GM12878 (cell line): ENCODE measurements at regions not wholly inside any gene's neighbourhood (a gene's known extent, or its start where the extent isn't known, plus 50 kb on each side); places are given as distances from the start of the nearest gene placed in this dataset.
A peak's percentile ranks its signal among the peaks of the same experiment; 100 is the strongest.

ENCODE experiments used
- BACH1 ChIP-seq: fragments of 450-650 bp; IDR thresholded peaks from 2 replicates; pipeline ENCODE4 v1.6.1; 2017; ENCODE audit warnings: mild to moderate bottlenecking, borderline replicate concordance
- BCL11A ChIP-seq: IDR thresholded peaks from 2 replicates; pipeline ENCODE4 v1.6.1; 2011; ENCODE audit warnings: low read depth, low read length
- DPF2 ChIP-seq: fragments of 450-650 bp; IDR thresholded peaks from 2 replicates; pipeline ENCODE4 v1.6.1; 2017; ENCODE audit warnings: mild to moderate bottlenecking
- IKZF2 ChIP-seq, 2 experiments: fragments of 450-650 bp; IDR thresholded peaks; 2 replicates each; pipeline ENCODE4 v1.6.1; 2017; ENCODE audit warnings: mild to moderate bottlenecking in 2 of 2, moderate library complexity in 2 of 2
- JUNB ChIP-seq: IDR thresholded peaks from 2 replicates; pipeline ENCODE4 v1.6.1; 2016; ENCODE audit warnings: antibody characterized with exemption, mild to moderate bottlenecking
- MEF2A ChIP-seq: IDR thresholded peaks from 2 replicates; pipeline ENCODE4 v1.6.1; 2011; ENCODE audit warnings: low read depth, mild to moderate bottlenecking, low read length, moderate library complexity; ENCODE audit not compliant: insufficient read depth
- MTA2 ChIP-seq: fragments of 450-650 bp; IDR thresholded peaks from 2 replicates; pipeline ENCODE4 v1.6.1; 2016; ENCODE audit warnings: low read depth, mild to moderate bottlenecking, moderate library complexity
- MTA3 ChIP-seq: IDR thresholded peaks from 2 replicates; pipeline ENCODE4 v1.6.1; 2012; ENCODE audit warnings: low read length, inconsistent platforms, borderline replicate concordance
- NFYA ChIP-seq: IDR thresholded peaks from 2 replicates; pipeline ENCODE4 v1.6.1; 2011; ENCODE audit warnings: low read depth, mild to moderate bottlenecking, low read length, improper control_type of control experiment, borderline replicate concordance
- NFYB ChIP-seq: IDR thresholded peaks from 2 replicates; pipeline ENCODE4 v1.6.1; 2011; ENCODE audit warnings: low read depth, mild to moderate bottlenecking, low read length, improper control_type of control experiment, moderate library complexity; ENCODE audit not compliant: insufficient read depth
- NRF1 ChIP-seq: conservative IDR thresholded peaks from 2 replicates; pipeline ENCODE4 v1.6.1; 2011; ENCODE audit warnings: mild to moderate bottlenecking, low read depth, low read length, improper control_type of control experiment
- PAX5 ChIP-seq: IDR thresholded peaks from 2 replicates; pipeline ENCODE4 v1.6.1; 2011; ENCODE audit warnings: low read depth, low read length, borderline replicate concordance
- RFX5 ChIP-seq: IDR thresholded peaks from 2 replicates; pipeline ENCODE4 v1.6.1; 2011; ENCODE audit warnings: low read depth, low read length, improper control_type of control experiment
- RUNX3 ChIP-seq: IDR thresholded peaks from 2 replicates; pipeline ENCODE4 v1.6.1; 2012; ENCODE audit warnings: low read length, inconsistent platforms
- SMAD1 ChIP-seq: fragments of 450-650 bp; IDR thresholded peaks from 2 replicates; pipeline ENCODE4 v1.6.1; 2018; ENCODE audit warnings: mild to moderate bottlenecking, low read depth; ENCODE audit not compliant: partially characterized antibody
- SMC3 ChIP-seq: IDR thresholded peaks from 2 replicates; pipeline ENCODE4 v1.6.1; 2011; ENCODE audit warnings: low read length, improper control_type of control experiment, borderline replicate concordance
- SUZ12 ChIP-seq: fragments of 200-600 bp; sonication (generic); IDR thresholded peaks from one replicate; pipeline ENCODE4 v1.6.1; 2018; ENCODE audit warnings: antibody characterized with exemption, mild to moderate bottlenecking; ENCODE audit not compliant: unreplicated experiment
- TCF7 ChIP-seq: IDR thresholded peaks from 2 replicates; pipeline ENCODE4 v1.6.1; 2014; ENCODE audit warnings: antibody characterized with exemption, borderline replicate concordance
- ZBED1 ChIP-seq: IDR thresholded peaks from 2 replicates; pipeline ENCODE4 v1.6.1; 2016; ENCODE audit warnings: borderline replicate concordance
- TF ChIP-seq, protein P1 (sequence below): fragments of 450-650 bp; IDR thresholded peaks from 2 replicates; pipeline ENCODE4 v1.6.1; 2016; ENCODE audit warnings: mild to moderate bottlenecking
- TF ChIP-seq, protein P2 (sequence below): fragments of 450-650 bp; IDR thresholded peaks from 2 replicates; pipeline ENCODE4 v1.6.1; 2017; ENCODE audit warnings: mild to moderate bottlenecking
- TF ChIP-seq, protein P3 (sequence below): fragments of 450-650 bp; IDR thresholded peaks from 2 replicates; pipeline ENCODE4 v1.6.1; 2017; ENCODE audit warnings: borderline replicate concordance
- TF ChIP-seq, protein P4 (sequence below): IDR thresholded peaks from 2 replicates; pipeline ENCODE4 v1.6.1; 2012; ENCODE audit warnings: low read depth, low read length, improper control_type of control experiment
- TF ChIP-seq, protein P5 (sequence below): IDR thresholded peaks from 2 replicates; pipeline ENCODE4 v1.6.1; 2012; ENCODE audit warnings: low read depth, low read length, improper control_type of control experiment
- TF ChIP-seq, protein P6 (sequence below): IDR thresholded peaks from 2 replicates; pipeline ENCODE4 v1.6.1; 2012; ENCODE audit warnings: low read length, inconsistent platforms

DNA sequence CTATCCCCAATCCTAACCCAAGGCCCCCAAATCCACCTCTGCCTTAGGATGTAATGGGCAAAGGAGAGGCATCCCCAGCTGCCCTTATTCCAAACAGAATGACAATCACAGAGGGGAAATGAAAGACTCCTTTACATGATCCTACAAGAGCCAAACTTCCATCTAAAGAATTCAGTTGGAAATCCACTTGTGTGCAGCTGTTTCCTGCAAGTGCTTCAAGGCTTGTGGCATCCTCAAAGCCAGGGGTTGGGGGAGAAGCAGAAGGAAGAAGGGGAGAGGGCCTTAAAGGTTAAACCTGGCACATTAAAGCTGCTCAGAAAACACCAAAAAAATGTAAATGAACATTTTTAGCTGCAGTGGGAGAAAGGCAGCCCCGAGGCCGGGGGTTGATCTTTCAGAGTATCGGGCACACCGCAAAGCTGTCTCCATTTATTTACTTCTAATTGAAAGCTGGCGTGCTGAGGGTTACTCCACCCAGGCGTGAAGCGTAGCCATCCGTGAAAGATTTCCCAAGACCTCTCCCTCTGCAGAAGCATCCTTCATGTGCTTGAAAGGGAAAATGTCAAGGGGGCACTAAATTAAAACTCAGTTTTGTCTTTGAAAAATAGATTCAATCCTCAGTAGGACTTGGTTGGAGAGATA, 217.8 kb downstream of the SHQ1 start (continued):
- TF ChIP-seq, protein P1, sequence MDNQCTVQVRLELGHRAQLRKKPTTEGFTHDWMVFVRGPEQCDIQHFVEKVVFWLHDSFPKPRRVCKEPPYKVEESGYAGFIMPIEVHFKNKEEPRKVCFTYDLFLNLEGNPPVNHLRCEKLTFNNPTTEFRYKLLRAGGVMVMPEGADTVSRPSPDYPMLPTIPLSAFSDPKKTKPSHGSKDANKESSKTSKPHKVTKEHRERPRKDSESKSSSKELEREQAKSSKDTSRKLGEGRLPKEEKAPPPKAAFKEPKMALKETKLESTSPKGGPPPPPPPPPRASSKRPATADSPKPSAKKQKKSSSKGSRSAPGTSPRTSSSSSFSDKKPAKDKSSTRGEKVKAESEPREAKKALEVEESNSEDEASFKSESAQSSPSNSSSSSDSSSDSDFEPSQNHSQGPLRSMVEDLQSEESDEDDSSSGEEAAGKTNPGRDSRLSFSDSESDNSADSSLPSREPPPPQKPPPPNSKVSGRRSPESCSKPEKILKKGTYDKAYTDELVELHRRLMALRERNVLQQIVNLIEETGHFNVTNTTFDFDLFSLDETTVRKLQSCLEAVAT: no peak
- TF ChIP-seq, protein P2, sequence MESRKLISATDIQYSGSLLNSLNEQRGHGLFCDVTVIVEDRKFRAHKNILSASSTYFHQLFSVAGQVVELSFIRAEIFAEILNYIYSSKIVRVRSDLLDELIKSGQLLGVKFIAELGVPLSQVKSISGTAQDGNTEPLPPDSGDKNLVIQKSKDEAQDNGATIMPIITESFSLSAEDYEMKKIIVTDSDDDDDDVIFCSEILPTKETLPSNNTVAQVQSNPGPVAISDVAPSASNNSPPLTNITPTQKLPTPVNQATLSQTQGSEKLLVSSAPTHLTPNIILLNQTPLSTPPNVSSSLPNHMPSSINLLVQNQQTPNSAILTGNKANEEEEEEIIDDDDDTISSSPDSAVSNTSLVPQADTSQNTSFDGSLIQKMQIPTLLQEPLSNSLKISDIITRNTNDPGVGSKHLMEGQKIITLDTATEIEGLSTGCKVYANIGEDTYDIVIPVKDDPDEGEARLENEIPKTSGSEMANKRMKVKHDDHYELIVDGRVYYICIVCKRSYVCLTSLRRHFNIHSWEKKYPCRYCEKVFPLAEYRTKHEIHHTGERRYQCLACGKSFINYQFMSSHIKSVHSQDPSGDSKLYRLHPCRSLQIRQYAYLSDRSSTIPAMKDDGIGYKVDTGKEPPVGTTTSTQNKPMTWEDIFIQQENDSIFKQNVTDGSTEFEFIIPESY: no peak
- TF ChIP-seq, protein P3, sequence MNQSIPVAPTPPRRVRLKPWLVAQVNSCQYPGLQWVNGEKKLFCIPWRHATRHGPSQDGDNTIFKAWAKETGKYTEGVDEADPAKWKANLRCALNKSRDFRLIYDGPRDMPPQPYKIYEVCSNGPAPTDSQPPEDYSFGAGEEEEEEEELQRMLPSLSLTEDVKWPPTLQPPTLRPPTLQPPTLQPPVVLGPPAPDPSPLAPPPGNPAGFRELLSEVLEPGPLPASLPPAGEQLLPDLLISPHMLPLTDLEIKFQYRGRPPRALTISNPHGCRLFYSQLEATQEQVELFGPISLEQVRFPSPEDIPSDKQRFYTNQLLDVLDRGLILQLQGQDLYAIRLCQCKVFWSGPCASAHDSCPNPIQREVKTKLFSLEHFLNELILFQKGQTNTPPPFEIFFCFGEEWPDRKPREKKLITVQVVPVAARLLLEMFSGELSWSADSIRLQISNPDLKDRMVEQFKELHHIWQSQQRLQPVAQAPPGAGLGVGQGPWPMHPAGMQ: no peak
- TF ChIP-seq SMAD1: no peak
- TF ChIP-seq IKZF2 (IDR thresholded peaks at IDR 0.05): 0 out of 4 replicates have a peak, but pooled peaks of 1 of the 2 experiments have one; percentile 28
- TF ChIP-seq RUNX3: peak; percentile 62; the same call in 1 of the 2 replicates
- TF ChIP-seq, protein P4, sequence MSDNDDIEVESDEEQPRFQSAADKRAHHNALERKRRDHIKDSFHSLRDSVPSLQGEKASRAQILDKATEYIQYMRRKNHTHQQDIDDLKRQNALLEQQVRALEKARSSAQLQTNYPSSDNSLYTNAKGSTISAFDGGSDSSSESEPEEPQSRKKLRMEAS: no peak
- TF ChIP-seq MTA3: no peak
- TF ChIP-seq, protein P5, sequence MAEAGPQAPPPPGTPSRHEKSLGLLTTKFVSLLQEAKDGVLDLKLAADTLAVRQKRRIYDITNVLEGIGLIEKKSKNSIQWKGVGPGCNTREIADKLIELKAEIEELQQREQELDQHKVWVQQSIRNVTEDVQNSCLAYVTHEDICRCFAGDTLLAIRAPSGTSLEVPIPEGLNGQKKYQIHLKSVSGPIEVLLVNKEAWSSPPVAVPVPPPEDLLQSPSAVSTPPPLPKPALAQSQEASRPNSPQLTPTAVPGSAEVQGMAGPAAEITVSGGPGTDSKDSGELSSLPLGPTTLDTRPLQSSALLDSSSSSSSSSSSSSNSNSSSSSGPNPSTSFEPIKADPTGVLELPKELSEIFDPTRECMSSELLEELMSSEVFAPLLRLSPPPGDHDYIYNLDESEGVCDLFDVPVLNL: no peak
- TF ChIP-seq ZBED1: no peak
- no peak for TF ChIP-seq TCF7
- no peak for TF ChIP-seq DPF2
- TF ChIP-seq JUNB: no peak
- TF ChIP-seq NFYB: no peak
- TF ChIP-seq RFX5: no peak
- peak; percentile 18; the same call in 1 of the 2 replicates for TF ChIP-seq MTA2
- no peak for TF ChIP-seq BACH1
- no peak for TF ChIP-seq NRF1
- TF ChIP-seq MEF2A: no peak
- TF ChIP-seq SMC3: no peak
- no peak for TF ChIP-seq NFYA
- peak; percentile 90 for TF ChIP-seq PAX5
- TF ChIP-seq SUZ12: no peak
- peak; percentile 31; the same call in 1 of the 2 replicates for TF ChIP-seq BCL11A
- TF ChIP-seq, protein P6, sequence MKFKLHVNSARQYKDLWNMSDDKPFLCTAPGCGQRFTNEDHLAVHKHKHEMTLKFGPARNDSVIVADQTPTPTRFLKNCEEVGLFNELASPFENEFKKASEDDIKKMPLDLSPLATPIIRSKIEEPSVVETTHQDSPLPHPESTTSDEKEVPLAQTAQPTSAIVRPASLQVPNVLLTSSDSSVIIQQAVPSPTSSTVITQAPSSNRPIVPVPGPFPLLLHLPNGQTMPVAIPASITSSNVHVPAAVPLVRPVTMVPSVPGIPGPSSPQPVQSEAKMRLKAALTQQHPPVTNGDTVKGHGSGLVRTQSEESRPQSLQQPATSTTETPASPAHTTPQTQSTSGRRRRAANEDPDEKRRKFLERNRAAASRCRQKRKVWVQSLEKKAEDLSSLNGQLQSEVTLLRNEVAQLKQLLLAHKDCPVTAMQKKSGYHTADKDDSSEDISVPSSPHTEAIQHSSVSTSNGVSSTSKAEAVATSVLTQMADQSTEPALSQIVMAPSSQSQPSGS: no peak
